Activated naive CD8-positive, alpha-beta T cell treated with anti-CD3 and anti-CD28 coated beads, Interleukin-2, amount 50 U/mL, for 24 hours (primary cell): ENCODE measurements at regions not wholly inside any gene's neighbourhood (a gene's known extent, or its start where the extent isn't known, plus 50 kb on each side); places are given as distances from the start of the nearest gene placed in this dataset.

ENCODE experiments used
- ATAC-seq: fragments of 150-1000 bp; cut with Tn5 transposase; one replicate; pipeline ENCODE4 v1.10.0; 2021
- DNase-seq: peaks from one replicate; pipeline ENCODE4 v3.0.0; 2021
- H3K27ac Mint-ChIP-seq: one replicate; pipeline ENCODE4 v1.8.0; 2021; ENCODE audit warnings: mild to moderate bottlenecking, mixed read lengths
- H3K27me3 Mint-ChIP-seq: one replicate; pipeline ENCODE4 v1.8.0; 2021; ENCODE audit warnings: mixed read lengths
- H3K36me3 Mint-ChIP-seq: one replicate; pipeline ENCODE4 v1.8.0; 2021; ENCODE audit warnings: low read depth, mixed read lengths
- H3K4me1 Mint-ChIP-seq: one replicate; pipeline ENCODE4 v1.8.0; 2021; ENCODE audit warnings: mixed read lengths
- H3K4me3 Mint-ChIP-seq: one replicate; pipeline ENCODE4 v1.8.0; 2021; ENCODE audit warnings: mild to moderate bottlenecking, moderate library complexity, mixed read lengths
- H3K9me3 Mint-ChIP-seq: one replicate; pipeline ENCODE4 v1.8.0; 2021; ENCODE audit warnings: mixed read lengths

GRCh38 chr21:21605521-21605920 lies 607.3 kb downstream of the NCAM2 start:
- H3K27me3 Mint-ChIP-seq: no peaks in the 10 kb centered on the region
- H3K36me3 Mint-ChIP-seq: no peaks in the 10 kb centered on the region
- H3K27ac Mint-ChIP-seq: no peak overlapping the region
- H3K4me3 Mint-ChIP-seq: no peak overlapping the region
- H3K9me3 Mint-ChIP-seq: peaks cover 4% of the 10 kb centered on the region
- no peak for DNase-seq
- H3K4me1 Mint-ChIP-seq: no peaks in the 10 kb centered on the region
- no peak for ATAC-seq

- no peaks in the 10 kb centered on the region for H3K4me1 Mint-ChIP-seq
- peaks cover 4% of the 10 kb centered on the region for H3K9me3 Mint-ChIP-seq
- DNase-seq (no peak), ATAC-seq (no peak)
- no peaks in the 10 kb centered on the region for H3K27me3 Mint-ChIP-seq
- no peak overlapping the region for H3K4me3 Mint-ChIP-seq
- H3K36me3 Mint-ChIP-seq: no peaks in the 10 kb centered on the region
- no peak overlapping the region for H3K27ac Mint-ChIP-seq
Observed at GRCh38 chr21:21606041-21606440, 607.8 kb downstream of the NCAM2 start.

GRCh38 chr21:21612466-21612865 lies 614.3 kb downstream of the NCAM2 start:
- no peak for DNase-seq

GRCh38 chr21:21614966-21615365 lies 616.8 kb downstream of the NCAM2 start:
- Mint-ChIP-seq H3K36me3 (no peaks in the 10 kb centered on the region), H3K27me3 (no peaks in the 10 kb centered on the region), H3K9me3 (no peaks in the 10 kb centered on the region), H3K4me3 (no peak overlapping the region), H3K4me1 (no peaks in the 10 kb centered on the region), H3K27ac (no peak overlapping the region)
- no peak for ATAC-seq
- no peak for DNase-seq

More at GRCh38 chr21:21612466-21612865, 614.3 kb downstream of the NCAM2 start:
- H3K4me3 Mint-ChIP-seq: no peak overlapping the region
- H3K27me3 Mint-ChIP-seq: no peaks in the 10 kb centered on the region
- H3K9me3 Mint-ChIP-seq: no peaks in the 10 kb centered on the region
- no peaks in the 10 kb centered on the region for H3K36me3 Mint-ChIP-seq
- H3K27ac Mint-ChIP-seq: no peak overlapping the region
- no peak for ATAC-seq
- no peaks in the 10 kb centered on the region for H3K4me1 Mint-ChIP-seq

- Mint-ChIP-seq H3K4me1 (no peaks in the 10 kb centered on the region), H3K27ac (no peak overlapping the region), H3K9me3 (no peaks in the 10 kb centered on the region), H3K36me3 (no peaks in the 10 kb centered on the region), H3K4me3 (no peak overlapping the region), H3K27me3 (no peaks in the 10 kb centered on the region)
- no peak for DNase-seq
- no peak for ATAC-seq
Observed at GRCh38 chr21:21622460-21623234, 624.4 kb downstream of the NCAM2 start.

GRCh38 chr21:21624674-21625073 lies 626.5 kb downstream of the NCAM2 start:
- H3K27me3 Mint-ChIP-seq: no peaks in the 10 kb centered on the region
- H3K4me1 Mint-ChIP-seq: no peaks in the 10 kb centered on the region
- H3K27ac Mint-ChIP-seq: no peak overlapping the region
- ATAC-seq: no peak
- no peaks in the 10 kb centered on the region for H3K36me3 Mint-ChIP-seq
- H3K4me3 Mint-ChIP-seq: no peak overlapping the region
- DNase-seq: no peak
- no peaks in the 10 kb centered on the region for H3K9me3 Mint-ChIP-seq

- ATAC-seq (no peak), DNase-seq (no peak)
- H3K27ac Mint-ChIP-seq: no peak overlapping the region
Observed at GRCh38 chr21:21631961-21632360, 633.8 kb downstream of the NCAM2 start.

GRCh38 chr21:21632926-21633325 lies 634.7 kb downstream of the NCAM2 start:
- Mint-ChIP-seq H3K9me3 (peaks cover 9% of the 10 kb centered on the region), H3K27ac (no peak overlapping the region), H3K36me3 (no peaks in the 10 kb centered on the region), H3K4me1 (no peaks in the 10 kb centered on the region), H3K27me3 (no peaks in the 10 kb centered on the region), H3K4me3 (no peak overlapping the region)
- DNase-seq (no peak), ATAC-seq (no peak)

More at GRCh38 chr21:21631961-21632360, 633.8 kb downstream of the NCAM2 start:
- no peaks in the 10 kb centered on the region for H3K36me3 Mint-ChIP-seq
- H3K27me3 Mint-ChIP-seq: no peaks in the 10 kb centered on the region
- no peaks in the 10 kb centered on the region for H3K4me1 Mint-ChIP-seq
- no peak overlapping the region for H3K4me3 Mint-ChIP-seq
- H3K9me3 Mint-ChIP-seq: peaks cover 5% of the 10 kb centered on the region

GRCh38 chr21:21661741-21662140 lies 663.5 kb downstream of the NCAM2 start:
- DNase-seq (no peak), ATAC-seq (no peak)
- Mint-ChIP-seq H3K4me3 (no peak overlapping the region), H3K27ac (no peak overlapping the region), H3K9me3 (peaks cover 5% of the 10 kb centered on the region), H3K4me1 (no peaks in the 10 kb centered on the region), H3K27me3 (no peaks in the 10 kb centered on the region), H3K36me3 (no peaks in the 10 kb centered on the region)

- Mint-ChIP-seq H3K4me1 (no peaks in the 10 kb centered on the region), H3K9me3 (peaks cover 5% of the 10 kb centered on the region), H3K27me3 (no peaks in the 10 kb centered on the region), H3K36me3 (no peaks in the 10 kb centered on the region), H3K4me3 (no peak overlapping the region), H3K27ac (no peak overlapping the region)
- DNase-seq (no peak), ATAC-seq (no peak)
Observed at GRCh38 chr21:21662776-21663175, 664.6 kb downstream of the NCAM2 start.

- DNase-seq: no peak
- peaks cover 5% of the 10 kb centered on the region for H3K9me3 Mint-ChIP-seq
- H3K36me3 Mint-ChIP-seq: no peaks in the 10 kb centered on the region
- no peak for ATAC-seq
- no peaks in the 10 kb centered on the region for H3K27me3 Mint-ChIP-seq
- no peak overlapping the region for H3K27ac Mint-ChIP-seq
- no peaks in the 10 kb centered on the region for H3K4me1 Mint-ChIP-seq
- H3K4me3 Mint-ChIP-seq: no peak overlapping the region
Observed at GRCh38 chr21:21664871-21665270, 666.7 kb downstream of the NCAM2 start.

GRCh38 chr21:21666689-21667088 lies 668.5 kb downstream of the NCAM2 start:
- Mint-ChIP-seq H3K4me1 (no peaks in the 10 kb centered on the region), H3K36me3 (no peaks in the 10 kb centered on the region), H3K27ac (no peak overlapping the region), H3K27me3 (no peaks in the 10 kb centered on the region), H3K9me3 (peaks cover 5% of the 10 kb centered on the region), H3K4me3 (no peak overlapping the region)
- DNase-seq: no peak
- no peak for ATAC-seq

- Mint-ChIP-seq H3K27me3 (no peaks in the 10 kb centered on the region), H3K9me3 (no peaks in the 10 kb centered on the region), H3K4me1 (no peaks in the 10 kb centered on the region), H3K36me3 (no peaks in the 10 kb centered on the region), H3K4me3 (no peak overlapping the region), H3K27ac (no peak overlapping the region)
- ATAC-seq (no peak), DNase-seq (no peak)
Observed at GRCh38 chr21:21668198-21668597, 670.0 kb downstream of the NCAM2 start.

GRCh38 chr21:21673959-21674358 lies 675.8 kb downstream of the NCAM2 start:
- Mint-ChIP-seq H3K4me1 (no peaks in the 10 kb centered on the region), H3K4me3 (no peak overlapping the region), H3K27ac (no peak overlapping the region), H3K9me3 (peaks cover 9% of the 10 kb centered on the region), H3K36me3 (no peaks in the 10 kb centered on the region), H3K27me3 (no peaks in the 10 kb centered on the region)
- DNase-seq (no peak), ATAC-seq (no peak)

GRCh38 chr21:21675601-21676000 lies 677.4 kb downstream of the NCAM2 start:
- Mint-ChIP-seq H3K9me3 (peaks cover 10% of the 10 kb centered on the region), H3K36me3 (no peaks in the 10 kb centered on the region), H3K27me3 (no peaks in the 10 kb centered on the region), H3K4me3 (no peak overlapping the region), H3K4me1 (no peaks in the 10 kb centered on the region), H3K27ac (no peak overlapping the region)
- ATAC-seq (no peak), DNase-seq (no peak)

- H3K36me3 Mint-ChIP-seq: no peaks in the 10 kb centered on the region
- peaks cover 21% of the 10 kb centered on the region for H3K9me3 Mint-ChIP-seq
- no peaks in the 10 kb centered on the region for H3K27me3 Mint-ChIP-seq
- no peak overlapping the region for H3K4me3 Mint-ChIP-seq
- H3K27ac Mint-ChIP-seq: no peak overlapping the region
- no peak for ATAC-seq
- no peak for DNase-seq
- no peaks in the 10 kb centered on the region for H3K4me1 Mint-ChIP-seq
Observed at GRCh38 chr21:21682172-21682571, 684.0 kb downstream of the NCAM2 start.
